Sigmoid colon (tissue), 4 donors: ENCODE measurements at regions not wholly inside any gene's neighbourhood (a gene's known extent, or its start where the extent isn't known, plus 50 kb on each side); places are given as distances from the start of the nearest gene placed in this dataset.

Experiments used
- EP300 ChIP-seq, 4 donors: sonication (generic); formaldehyde crosslinking; IDR thresholded peaks; one replicate each; pipeline ENCODE4 v1.6.1; 2017; ENCODE audit warnings: antibody characterized with exemption in 4 of 4
- POLR2A ChIP-seq, 2 donors: fragments of 450-650 bp; IDR thresholded peaks; one replicate each; pipeline ENCODE4 v1.6.1; 2016; ENCODE audit warnings: antibody characterized with exemption in 2 of 2, mild to moderate bottlenecking in 2 of 2, moderate library complexity in 2 of 2
- POLR2AphosphoS5 ChIP-seq, 4 donors: sonication (generic); formaldehyde crosslinking; IDR thresholded peaks; one replicate each; pipeline ENCODE4 v1.6.1; 2017; ENCODE audit warnings: antibody characterized with exemption in 4 of 4
- TF ChIP-seq, protein P1 (sequence below), 4 experiments: fragments of 450-650 bp in 3 of 4; fragments of 200-600 bp in 1 of 4; IDR thresholded peaks; one replicate each; pipeline ENCODE4 v1.5.1; 2016 to 2019; ENCODE audit warnings: antibody characterized with exemption in 4 of 4, mild to moderate bottlenecking in 3 of 4, moderate library complexity in 2 of 4

DNA sequence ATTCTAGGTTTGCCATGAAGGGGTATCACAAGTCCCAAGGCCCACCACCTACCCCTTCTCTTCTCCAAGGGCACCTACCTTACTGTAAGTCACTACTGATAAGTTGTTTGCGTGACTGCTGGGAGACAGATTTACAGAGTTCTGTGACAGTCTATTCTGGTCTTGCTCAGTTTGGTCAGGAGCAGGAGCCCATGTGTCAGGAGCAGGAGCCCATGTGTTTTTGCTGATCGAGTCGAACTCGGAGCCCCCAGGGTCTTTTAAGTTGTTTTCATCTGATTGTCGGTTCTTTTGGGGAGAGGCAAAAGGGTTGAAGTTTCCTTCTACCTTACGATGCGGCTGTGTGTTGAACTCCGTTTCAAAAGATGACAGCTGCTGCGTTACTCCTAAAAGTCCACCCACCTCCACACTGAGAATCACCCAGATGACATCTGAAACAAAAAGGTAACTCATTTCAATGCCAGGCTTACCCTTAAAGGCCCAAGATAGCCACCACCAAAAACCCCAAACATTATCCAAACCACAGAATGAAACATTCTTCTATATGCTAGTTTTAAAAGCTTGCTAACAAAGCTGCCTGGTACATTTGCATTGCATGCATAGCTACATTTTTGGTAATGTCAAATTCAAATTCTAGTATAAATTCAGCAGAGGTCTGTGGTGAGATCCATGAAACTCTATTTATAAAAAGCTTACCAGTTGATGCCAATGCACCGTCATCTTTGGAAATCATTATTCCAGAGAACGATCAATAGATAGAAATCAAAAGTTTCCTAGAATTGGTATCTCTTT, 50.5 kb upstream of the SPDEF start:
- TF ChIP-seq, protein P1, sequence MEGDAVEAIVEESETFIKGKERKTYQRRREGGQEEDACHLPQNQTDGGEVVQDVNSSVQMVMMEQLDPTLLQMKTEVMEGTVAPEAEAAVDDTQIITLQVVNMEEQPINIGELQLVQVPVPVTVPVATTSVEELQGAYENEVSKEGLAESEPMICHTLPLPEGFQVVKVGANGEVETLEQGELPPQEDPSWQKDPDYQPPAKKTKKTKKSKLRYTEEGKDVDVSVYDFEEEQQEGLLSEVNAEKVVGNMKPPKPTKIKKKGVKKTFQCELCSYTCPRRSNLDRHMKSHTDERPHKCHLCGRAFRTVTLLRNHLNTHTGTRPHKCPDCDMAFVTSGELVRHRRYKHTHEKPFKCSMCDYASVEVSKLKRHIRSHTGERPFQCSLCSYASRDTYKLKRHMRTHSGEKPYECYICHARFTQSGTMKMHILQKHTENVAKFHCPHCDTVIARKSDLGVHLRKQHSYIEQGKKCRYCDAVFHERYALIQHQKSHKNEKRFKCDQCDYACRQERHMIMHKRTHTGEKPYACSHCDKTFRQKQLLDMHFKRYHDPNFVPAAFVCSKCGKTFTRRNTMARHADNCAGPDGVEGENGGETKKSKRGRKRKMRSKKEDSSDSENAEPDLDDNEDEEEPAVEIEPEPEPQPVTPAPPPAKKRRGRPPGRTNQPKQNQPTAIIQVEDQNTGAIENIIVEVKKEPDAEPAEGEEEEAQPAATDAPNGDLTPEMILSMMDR (IDR thresholded peaks at IDR 0.05) = no peak
- no peak for TF ChIP-seq EP300 (IDR thresholded peaks at IDR 0.05)
- no peak for TF ChIP-seq POLR2A (IDR thresholded peaks at IDR 0.05)
- TF ChIP-seq POLR2AphosphoS5 (IDR thresholded peaks at IDR 0.05) = no peak
